Left hindlimb (tissue), 1 donor: ENCODE measurements at regions not wholly inside any gene's neighbourhood (a gene's known extent, or its start where the extent isn't known, plus 50 kb on each side); places are given as distances from the start of the nearest gene placed in this dataset.

ENCODE experiments used
- DNase-seq: peaks from one replicate; pipeline ENCODE4 v3.0.0-alpha.2; 2018

DNA sequence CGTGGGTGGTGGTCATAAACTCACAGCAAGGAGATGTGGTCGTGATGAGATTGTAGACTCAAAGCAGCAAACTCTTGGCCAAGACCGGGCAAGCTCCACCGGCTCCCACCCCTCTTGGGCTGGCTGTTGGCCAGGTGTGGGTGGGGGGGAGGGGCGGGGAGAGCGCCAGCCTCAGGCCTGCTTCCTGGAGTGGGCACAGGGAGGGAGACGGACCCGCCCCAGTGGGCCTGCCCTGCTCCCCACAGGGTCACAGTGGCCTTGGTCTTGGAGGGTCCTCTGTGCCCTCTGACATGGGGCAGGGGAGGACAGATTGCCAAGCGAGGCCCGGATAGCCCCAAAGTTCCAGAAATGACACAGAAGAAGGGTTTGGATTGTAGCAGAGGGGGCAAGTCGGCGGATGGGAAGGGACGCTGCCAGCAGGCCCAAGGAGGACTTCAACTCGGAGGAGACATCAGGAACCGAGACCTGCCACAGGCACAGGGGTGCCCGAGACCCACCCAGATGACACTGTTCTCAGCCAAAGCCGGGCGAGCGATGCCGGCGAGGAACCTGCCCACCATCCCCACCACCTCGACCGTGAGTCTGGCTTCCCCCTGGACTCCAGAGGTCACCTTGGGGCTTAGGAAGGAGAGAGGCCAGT, 85.4 kb upstream of the ACTRT2 start:
- peak; percentile 36 for DNase-seq

DNA sequence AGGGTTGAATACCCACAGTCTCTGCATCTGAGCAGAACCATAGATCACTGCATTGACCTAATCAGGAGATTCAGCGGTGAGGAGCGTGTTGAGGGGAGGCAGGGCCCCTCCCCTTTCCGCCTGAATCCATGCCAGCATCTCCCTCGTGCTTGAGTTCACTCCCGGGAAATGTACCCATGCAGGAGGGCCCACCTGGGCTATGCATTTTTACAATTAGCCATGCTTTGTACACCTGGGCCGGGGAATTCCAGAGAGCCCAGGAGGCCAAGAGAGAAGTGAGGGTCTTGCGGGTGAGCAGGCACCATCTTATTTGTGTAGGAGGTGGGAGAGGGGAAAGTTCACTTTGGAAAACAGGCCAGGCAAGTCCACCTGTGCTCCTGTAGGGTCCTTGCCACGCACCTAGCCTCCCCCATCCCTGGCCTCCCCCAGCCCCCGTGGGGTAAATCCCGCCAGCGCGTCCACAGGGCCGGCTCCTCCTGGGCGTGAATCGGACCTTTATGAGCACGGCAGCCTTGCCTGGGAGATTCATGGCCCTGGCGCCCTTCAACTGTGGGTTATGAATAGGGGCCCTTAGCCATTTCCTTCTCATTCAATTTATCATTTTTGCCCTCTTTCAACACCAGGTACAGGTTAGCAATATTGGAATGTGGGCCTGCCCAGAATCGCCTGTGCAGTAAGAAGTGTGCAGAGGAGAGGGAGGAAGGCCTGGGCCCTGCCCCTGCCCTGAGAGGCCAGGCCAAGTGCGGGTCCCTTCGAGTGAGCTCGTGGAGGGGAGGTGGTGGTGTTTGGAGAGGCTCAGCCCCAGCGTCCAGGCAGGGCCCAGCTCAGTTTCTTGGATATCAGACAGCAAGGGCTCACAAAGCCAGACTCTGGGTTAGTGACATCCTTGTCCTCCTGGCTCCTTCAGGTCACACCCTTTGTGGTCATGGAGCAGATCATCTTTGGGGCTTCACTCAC, 84.4 kb upstream of the ACTRT2 start:
- peak; percentile 35 for DNase-seq

DNA sequence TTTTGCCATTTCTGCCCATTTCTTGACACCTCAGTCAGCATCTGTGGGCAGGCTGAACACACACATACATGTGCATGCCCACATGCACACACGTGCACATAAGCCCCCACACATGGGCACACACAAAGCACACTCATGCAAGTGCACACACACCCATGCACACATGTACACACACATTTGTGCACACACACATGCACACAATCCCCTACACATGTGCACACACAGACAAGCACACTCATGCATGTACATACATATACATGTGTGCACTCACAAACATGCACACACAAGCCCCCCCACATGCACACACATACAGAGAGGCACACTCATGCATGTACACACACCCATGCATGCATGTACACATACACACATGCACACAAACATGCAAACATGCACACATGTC, 83.5 kb upstream of the ACTRT2 start:
- DNase-seq: no peak

DNA sequence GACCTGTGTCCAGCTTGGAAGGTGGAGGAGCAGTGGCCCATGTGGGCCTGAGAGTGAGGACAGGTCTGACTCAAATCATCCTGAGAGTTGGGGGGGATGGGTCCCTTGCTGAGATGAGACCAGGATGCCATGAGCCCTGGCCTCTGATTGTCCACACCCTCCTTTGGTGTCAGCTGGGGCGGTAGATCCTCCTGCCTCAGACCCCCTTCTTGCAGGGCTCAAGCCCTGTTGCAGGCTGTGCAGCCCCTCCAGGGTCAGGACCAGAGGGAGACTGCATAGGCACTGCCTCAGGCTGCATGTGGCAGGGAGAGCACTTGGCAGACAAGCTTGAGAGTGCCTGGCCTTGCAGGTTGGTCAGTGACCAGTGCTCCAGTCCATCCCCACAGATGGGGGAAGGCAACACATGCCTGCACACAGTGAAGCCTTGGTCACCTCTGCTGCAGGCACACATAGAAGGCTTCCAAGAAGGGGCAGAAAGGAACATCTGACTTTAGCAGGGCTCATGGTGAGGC, 82.2 kb upstream of the ACTRT2 start:
- no peak for DNase-seq

DNA sequence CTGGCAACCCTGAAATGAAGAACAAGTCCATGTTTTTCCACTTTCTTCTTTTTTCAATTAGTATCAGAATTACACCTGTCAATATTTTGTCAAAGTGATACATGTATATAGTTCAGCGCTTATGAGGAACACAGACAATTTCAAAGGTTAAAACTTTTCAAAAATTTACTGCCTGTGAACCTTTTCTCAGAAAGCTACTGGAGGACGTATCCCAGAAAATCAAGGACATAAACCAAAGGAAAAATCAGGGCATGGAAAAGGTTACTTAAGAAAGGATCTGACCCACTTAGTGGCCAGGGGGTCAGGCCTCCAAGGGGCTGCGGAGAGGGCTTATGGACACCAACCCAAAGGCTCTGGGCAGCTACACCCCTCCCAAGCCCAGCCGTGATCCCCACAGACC, 81.1 kb upstream of the ACTRT2 start:
- DNase-seq: no peak

DNA sequence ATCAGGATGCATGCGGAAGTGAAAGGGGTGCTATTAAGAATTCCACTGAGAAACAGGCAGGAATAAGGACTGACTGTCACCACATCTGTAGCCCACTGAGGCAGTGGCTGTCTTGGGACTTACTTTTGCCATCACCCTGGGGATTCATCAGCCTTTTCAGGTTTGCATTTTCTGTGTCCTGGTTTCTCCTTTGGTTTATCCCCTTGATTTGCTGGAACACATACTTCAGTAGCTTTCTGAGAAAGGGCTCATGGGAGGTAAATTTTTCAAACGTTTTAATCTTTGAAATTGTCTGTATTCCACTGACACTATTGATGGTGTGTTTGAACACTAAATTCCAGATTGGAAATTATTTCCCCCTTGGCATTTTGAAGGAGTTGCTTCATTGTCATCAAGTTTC, 80.2 kb upstream of the ACTRT2 start:
- DNase-seq: no peak

DNA sequence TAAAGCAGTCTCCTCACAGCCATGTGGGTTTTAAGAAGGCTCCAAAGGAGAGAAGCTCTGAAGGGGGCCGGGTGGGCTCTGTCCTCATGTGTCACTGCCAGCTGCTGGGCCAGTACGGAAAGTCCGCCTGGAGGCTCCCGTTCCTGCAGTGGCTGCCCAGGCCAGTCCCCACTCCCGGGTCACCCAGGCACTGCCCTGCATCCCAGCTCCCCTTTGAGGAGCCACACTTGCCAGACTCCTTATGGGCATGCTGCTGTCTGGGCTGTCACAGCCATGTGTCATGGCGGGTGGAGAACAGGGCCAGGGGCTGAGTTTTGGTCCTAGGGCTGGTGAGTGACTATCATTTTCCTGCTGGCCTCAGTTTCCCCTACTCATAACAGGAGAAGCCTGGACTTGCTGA, 79.4 kb upstream of the ACTRT2 start:
- DNase-seq: no peak

DNA sequence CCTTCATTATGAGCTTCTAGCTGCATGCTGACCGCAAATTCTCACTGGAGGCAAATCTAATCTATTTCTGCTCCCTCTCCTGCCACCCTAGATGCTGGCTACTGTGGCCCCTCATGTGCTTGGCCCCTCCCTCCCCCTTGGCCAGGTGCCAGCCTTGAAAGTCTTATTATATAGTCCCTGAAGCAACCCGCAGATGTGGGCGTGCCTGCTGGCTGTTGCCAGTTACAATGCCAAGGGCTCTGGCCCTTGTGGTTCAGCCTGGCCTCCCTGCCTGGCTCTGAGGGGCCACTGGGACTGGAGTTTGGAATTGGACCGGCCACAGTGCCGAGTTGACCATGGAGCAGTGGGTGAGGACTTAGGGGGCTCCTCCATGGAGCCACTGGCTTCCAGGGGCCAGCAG, 78.9 kb upstream of the ACTRT2 start:
- DNase-seq: no peak

DNA sequence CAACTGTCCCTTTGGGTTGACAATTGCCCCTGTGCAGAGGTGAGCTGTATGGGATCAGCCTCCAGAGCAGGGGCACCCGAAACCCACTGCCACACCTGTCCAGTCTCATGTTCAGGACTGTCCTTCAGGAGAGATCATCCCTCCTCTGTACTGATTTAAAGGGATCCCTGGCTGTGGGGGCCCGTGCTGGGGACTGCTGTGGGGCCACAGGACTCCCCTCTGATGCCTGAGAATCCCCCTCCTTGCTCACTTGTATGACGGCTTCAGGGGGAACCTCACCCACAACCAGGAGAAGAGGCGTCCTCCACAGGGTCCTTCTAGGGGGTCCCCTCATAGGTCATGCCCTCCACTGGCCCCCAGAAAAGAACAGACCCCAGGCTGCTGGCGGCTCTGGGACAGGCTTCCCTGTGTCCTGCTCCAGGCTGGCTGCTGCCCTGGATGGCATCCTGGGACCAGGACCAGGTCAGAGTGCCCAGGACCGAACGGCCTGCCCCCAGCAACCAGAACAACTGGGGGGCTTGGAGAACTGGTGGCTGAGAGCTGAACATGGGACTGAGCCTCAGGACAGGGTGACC, 77.5 kb upstream of the ACTRT2 start:
- DNase-seq: no peak

DNA sequence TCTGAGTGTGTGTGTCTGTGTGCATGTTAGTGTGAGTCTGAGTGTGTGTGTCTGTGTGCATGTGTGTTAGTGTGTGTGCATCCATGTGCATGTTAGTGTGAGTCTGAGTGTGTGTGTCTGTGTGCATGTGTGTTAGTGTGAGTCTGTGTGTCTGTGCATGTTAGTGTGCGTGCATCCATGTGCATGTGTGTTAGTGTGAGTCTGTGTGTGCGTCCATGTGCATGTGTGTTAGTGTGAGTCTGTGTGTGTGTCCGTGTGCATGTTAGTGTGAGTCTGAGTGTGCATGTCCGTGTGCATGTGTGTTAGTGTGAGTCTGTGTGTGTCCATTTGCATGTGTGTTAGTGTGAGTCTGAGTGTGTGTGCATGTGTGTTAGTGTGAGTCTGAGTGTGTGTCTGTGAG, 76.6 kb upstream of the ACTRT2 start:
- no peak for DNase-seq

DNA sequence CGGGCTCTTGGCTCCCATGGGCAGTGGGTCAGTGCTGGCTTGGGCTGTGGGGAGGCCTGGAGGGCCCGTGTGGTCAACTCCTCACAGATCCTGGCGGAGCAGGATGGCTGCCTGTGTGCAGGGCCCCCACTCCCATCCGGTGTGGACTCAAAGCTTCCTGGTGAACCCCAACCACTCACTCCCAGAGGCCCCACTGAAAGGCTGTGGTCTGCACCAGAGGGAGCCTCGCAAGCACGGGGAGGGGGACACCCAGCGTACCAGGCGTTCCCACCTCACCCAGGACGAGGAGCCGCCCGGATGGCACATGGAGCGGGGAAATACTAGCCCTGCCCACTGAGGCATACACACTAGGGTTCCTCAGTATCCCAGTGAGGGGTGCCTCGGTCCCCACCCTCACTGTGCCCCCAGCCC, 75.4 kb upstream of the ACTRT2 start:
- no peak for DNase-seq

DNA sequence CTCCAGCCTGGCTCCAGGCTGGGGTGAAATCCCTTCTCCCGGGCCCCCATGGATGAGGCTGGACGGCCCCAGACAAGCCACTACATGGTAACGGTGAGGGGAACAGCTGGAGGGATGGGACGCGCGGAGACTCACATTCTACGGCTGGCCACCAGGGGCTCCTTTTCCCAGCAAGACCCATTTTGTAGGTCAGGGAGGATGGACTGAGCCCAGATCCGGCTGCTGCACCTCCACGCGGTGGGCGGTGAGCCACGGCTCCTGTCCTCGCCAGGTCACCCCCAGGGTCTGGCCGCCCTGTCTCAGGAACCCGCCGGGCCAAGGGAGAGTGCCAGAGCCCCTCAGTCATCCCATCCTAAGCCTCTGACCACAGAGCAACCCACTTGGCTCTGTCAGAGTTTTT, 75.0 kb upstream of the ACTRT2 start:
- DNase-seq: no peak

DNA sequence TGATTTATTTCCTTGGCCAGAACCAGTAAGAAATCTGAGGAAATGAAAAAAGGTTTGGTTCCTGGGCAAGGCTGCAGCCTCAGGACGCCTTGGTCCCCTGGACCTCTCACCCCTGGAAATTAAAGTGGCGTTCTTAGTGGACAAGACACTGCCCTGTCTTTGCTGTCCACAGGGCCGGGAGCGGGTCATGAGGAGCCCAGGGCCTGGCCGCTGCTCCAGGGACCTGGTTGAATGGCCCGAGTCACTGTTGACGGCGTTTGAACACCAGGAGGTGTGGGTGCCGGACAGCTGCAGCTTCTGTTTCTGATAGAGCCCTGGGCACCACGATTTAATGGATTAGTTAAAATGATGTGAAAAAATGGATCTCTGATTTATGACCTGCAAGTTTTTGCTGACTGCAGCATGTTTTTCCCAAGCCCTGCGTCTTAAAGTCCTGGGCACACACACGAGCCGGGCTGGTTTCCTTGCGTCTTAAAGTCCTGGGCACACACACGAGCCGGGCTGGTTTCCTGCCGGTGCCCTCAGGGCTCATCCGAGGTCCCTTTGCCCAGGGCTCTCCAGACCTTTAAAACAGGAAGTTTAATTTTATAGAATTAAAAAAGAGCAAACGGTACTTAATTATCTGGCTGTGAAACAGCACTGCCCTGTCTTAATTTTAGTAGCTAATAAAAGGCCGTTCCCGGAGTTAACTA, 74.1 kb upstream of the ACTRT2 start:
- DNase-seq: no peak

DNA sequence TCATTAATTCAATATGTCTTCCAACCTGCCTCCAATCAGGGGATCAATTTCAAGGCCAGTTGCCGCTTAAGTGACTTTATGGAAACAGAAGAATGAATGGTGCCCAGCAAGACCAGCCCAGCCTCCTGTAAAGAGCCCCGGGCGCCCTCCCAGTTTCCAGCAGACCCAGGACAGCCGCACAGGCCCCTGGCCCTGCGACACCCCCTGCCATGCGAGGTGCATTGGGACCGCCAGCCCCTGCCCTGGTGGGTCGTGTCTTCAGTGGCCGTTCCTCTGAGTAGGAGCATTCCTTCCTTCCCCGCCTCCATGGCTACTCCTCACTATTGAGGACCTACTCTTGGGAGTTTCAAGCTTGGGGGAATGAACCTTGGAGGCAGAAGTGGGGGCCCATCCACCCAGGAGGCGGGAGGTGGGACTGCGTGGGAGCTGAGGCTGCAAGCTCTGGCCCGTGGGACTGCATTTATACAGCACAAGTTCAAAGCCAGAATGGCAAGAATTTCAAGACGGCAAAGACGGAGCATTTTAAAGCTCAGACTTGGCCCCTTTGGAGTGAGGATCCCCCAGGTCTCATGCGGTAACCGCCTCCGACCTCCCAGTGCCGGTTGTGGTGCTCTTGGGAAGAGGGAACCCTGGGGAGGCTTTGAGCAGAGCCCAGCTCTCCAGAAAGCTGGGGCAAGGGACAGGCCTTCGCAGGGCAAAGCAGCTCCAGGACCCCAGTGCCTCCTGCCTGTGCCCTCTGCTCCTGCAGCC, 73.1 kb upstream of the ACTRT2 start:
- peak; percentile 4 for DNase-seq

DNA sequence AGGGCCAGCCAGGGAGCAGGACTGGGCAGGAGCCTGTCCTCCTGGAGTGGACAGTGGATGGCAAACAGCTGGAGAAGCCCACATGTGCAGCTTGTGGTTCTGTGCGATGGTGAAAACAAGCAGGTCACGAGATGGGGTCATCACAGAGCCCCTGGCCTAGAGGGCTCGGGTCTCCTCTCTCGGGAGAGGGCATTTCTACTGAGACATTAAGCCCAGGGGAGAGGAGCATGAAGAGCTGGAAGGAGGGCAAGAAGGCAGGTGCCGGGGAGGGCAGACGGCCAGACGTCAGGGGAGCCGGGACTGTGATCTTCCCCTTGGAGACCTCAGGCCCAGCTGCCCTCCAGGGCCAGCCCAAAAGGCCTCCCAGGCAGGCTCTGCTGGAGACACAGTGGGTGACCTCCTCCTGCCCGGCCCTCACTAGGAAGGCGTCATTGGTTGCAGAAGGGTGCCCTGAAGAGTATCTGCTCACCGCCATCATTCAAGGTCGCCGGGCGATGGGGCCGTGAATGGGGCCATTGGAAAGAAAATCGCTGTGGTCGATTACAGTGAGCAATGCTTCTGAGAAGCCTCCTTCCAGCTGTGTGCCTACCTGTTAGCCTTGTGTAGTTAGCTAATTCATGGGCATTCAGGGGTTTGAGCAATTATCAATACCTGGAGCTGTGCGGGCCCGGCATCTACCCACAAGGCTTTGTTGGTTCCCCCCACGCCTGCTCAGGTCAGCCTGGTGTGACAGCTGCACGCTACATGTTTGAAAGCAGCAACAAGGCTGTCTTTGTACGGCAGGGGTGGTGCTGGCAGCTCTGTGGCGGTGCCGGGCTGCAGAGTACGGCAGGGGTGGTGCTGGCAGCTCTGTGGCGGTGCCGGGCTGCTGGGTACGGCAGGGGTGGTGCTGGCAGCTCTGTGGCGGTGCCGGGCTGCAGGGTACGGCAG, 72.3 kb upstream of the ACTRT2 start:
- no peak for DNase-seq

DNA sequence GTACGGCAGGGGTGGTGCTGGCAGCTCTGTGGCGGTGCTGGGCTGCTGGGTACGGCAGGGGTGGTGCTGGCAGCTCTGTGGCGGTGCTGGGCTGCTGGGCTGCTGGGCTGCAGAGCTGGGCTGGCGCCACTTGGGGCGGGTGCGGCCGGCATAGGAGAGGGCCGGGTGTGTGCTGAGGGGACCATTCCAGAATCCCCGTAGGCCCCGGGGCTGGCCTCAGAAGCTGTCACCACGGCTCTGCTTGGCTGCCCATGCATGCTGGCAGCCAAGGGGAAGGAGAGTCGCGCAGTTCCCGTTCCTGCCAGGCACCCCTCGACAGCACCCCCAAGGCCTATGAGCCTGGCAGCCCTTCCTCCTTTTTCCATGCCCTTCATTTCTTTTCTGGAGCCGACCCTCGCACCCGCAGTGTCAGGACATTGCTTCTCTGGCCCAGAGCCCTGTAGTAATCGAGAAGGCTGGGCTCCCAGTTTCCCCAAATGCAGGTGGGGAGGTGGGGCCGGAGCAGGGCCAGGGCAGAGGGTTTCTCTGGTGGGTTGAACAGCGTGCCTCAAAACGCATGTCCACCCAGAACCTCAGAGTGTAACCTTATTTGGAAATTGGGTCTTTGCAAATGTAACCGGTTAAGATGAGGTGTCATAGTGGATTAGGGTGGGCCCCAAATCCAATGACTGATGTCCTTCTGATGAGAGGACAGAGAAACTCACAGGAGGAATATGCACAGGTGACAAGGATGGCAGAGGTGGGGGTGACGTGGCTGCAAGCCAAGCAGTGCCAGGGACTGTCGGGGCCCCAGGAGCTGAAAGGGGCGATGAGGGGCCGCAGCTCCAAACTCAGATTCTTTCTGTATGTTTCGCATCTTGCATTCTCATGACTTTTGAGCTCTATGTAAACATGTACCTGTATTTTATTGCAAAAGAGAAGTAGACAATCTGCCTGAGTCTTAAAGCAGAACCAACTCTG, 71.0 kb upstream of the ACTRT2 start:
- DNase-seq: peak; percentile 28

DNA sequence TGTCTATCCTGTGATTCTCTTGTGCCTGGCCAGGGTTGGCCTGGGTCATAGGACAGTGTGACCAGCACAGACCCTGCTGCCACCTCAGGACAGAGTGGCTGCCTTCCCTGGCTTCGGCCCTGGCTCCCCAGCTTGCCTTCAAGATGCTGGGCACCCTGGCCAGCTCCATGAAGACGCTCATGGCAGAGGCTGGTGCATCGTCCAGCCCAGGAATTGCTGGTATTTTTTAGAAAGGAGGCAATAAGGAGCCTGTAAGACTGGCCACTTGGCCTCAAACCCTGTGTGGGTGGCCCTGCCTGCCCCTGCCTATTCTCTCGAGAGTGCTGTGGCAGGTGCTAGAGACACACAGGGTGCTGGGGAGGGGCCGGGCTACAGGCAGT, 70.4 kb upstream of the ACTRT2 start:
- no peak for DNase-seq

DNA sequence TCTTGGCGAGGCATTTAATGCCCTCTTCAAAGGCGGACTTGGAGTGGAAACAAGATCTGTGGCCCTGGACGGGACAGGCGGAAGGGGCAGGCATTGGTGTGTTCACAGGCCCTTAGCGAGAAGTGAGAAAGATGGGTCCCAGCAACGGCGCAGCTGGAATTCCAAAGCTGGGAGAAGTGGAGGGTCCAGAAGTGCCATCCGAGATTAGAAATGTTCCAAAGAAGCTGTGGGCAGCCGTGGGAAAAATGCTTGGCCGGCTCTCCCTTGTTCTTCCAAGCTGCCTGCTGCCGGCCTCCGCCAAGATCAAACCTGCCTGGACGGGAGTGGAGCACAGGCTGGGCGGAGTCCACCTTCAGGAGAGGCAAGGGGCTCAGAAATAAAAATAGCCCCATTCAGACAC, 69.4 kb upstream of the ACTRT2 start:
- DNase-seq: no peak

DNA sequence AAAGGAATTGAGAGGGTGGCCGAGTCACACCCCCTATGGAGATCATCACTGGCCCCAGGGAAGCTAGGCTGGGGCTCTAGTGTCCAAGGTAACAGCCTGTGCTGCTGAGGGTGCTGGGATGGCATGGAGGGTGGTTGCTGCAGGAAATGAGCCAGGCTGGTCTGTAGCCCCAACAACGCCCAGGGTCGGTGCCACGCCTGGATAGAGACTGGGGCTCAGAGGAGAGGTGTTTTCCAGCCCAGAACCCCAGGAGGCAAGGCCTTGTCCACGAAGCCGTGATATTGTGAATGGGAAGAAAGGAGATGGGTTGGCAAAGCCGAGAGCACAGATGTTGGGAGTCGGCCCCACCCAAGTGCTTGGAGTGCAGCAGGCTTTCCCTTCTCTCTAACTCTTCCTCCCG, 68.9 kb upstream of the ACTRT2 start:
- no peak for DNase-seq

DNA sequence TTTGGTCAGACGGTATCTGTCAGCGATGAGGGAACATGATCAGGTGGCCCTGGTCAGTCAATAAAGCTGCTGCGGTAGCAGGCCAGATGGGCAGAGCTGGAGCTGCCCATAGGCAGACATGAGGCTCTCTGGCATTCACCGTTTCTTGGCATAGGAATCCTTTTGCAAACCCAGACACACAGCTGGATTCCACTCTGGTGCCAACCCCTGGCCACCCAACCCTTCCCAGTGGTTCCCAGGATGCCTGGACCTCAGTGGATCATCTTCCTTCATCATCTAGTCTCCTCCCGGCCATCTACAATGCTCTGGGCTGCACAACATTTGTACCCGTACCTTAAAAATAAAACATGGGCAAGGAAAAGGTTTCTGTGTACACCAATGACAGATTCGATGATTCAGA, 68.3 kb upstream of the ACTRT2 start:
- DNase-seq: no peak
